Mesenchymal stem cell (in vitro differentiated cells and primary cell): ENCODE measurements at regions not wholly inside any gene's neighbourhood (a gene's known extent, or its start where the extent isn't known, plus 50 kb on each side); places are given as distances from the start of the nearest gene placed in this dataset.

Experiments used
- DNase-seq: peaks from one replicate; pipeline ENCODE4 v3.0.0-alpha.2; 2013
- H2AFZ ChIP-seq: one replicate; pipeline ENCODE4 v1.6.1; 2013; ENCODE audit warnings: low read depth, mild to moderate bottlenecking, control low read depth, inconsistent platforms, low read length, moderate library complexity
- H2AK5ac ChIP-seq: 2 replicates; pipeline ENCODE4 v1.6.1; 2013; ENCODE audit warnings: low read length, moderate library complexity, mild to moderate bottlenecking, inconsistent platforms; ENCODE audit not compliant: severe bottlenecking
- H2BK120ac ChIP-seq: one replicate; pipeline ENCODE4 v1.6.1; 2013; ENCODE audit warnings: low read depth, mild to moderate bottlenecking, inconsistent platforms, low read length, moderate library complexity
- H2BK12ac ChIP-seq, 2 experiments: one replicate each; pipeline ENCODE4 v1.6.1; 2013; ENCODE audit warnings: inconsistent platforms in 2 of 2, low read length in 2 of 2, mild to moderate bottlenecking in 2 of 2, moderate library complexity in 2 of 2, control low read depth in 1 of 2
- H2BK15ac ChIP-seq: one replicate; pipeline ENCODE4 v1.6.1; 2013; ENCODE audit warnings: mild to moderate bottlenecking, low read depth, inconsistent platforms; ENCODE audit not compliant: poor library complexity, severe bottlenecking
- H2BK5ac ChIP-seq: 2 replicates; pipeline ENCODE4 v1.6.1; 2013; ENCODE audit warnings: low read depth, mild to moderate bottlenecking, low read length, control low read depth, inconsistent platforms; ENCODE audit not compliant: poor library complexity, severe bottlenecking
- H3K14ac ChIP-seq, 2 experiments: one replicate each; pipeline ENCODE4 v1.6.1; 2013; ENCODE audit warnings: inconsistent platforms in 2 of 2, low read length in 2 of 2, control low read depth in 1 of 2, mild to moderate bottlenecking in 1 of 2, moderate library complexity in 1 of 2
- H3K18ac ChIP-seq, 2 experiments: one replicate each; pipeline ENCODE4 v1.6.1; 2013; ENCODE audit warnings: inconsistent platforms in 2 of 2, low read length in 2 of 2, control low read depth in 1 of 2, low read depth in 1 of 2, mild to moderate bottlenecking in 1 of 2
- H3K23ac ChIP-seq, 2 experiments: one replicate each; pipeline ENCODE4 v1.6.1; 2013; ENCODE audit warnings: inconsistent platforms in 2 of 2, low read length in 2 of 2, mild to moderate bottlenecking in 2 of 2, moderate library complexity in 2 of 2, control low read depth in 1 of 2
- H3K27ac ChIP-seq: 2 replicates; pipeline ENCODE4 v1.5.1; 2013; ENCODE audit warnings: mild to moderate bottlenecking, moderate library complexity, low read length, control low read depth, inconsistent platforms; ENCODE audit not compliant: poor library complexity, severe bottlenecking
- H3K27me3 ChIP-seq, 2 experiments: 2 replicates each; pipeline versions ENCODE4 v1.6.1 to v1.7.0; 2013; ENCODE audit warnings: low read length in 2 of 2, mild to moderate bottlenecking in 2 of 2, moderate library complexity in 2 of 2, control low read depth in 1 of 2, inconsistent platforms in 1 of 2; ENCODE audit not compliant: control insufficient read depth in 1 of 2, insufficient read depth in 1 of 2
- H3K36me3 ChIP-seq, 2 experiments: 2 replicates each; pipeline versions ENCODE4 v1.6.1 to v1.7.0; 2013; ENCODE audit warnings: low read length in 2 of 2, control low read depth in 1 of 2, inconsistent platforms in 1 of 2, low read depth in 1 of 2, mild to moderate bottlenecking in 1 of 2; ENCODE audit not compliant: insufficient read depth in 2 of 2, control insufficient read depth in 1 of 2
- H3K4ac ChIP-seq, 2 experiments: one replicate each; pipeline ENCODE4 v1.6.1; 2013; ENCODE audit warnings: inconsistent platforms in 2 of 2, low read length in 2 of 2, mild to moderate bottlenecking in 2 of 2, moderate library complexity in 2 of 2, control low read depth in 1 of 2, low read depth in 1 of 2
- H3K4me1 ChIP-seq: 2 replicates; pipeline ENCODE4 v1.6.1; 2013; ENCODE audit warnings: low read depth, low read length, control low read depth; ENCODE audit not compliant: control insufficient read depth, insufficient read depth
- H3K4me2 ChIP-seq: 2 replicates; pipeline ENCODE4 v1.6.1; 2013; ENCODE audit warnings: low read length, mild to moderate bottlenecking, inconsistent platforms; ENCODE audit not compliant: poor library complexity, severe bottlenecking
- H3K4me3 ChIP-seq, 2 experiments: 2 replicates each; pipeline versions ENCODE4 v1.5.1 to v1.7.0; 2013; ENCODE audit warnings: low read length in 2 of 2, mild to moderate bottlenecking in 2 of 2, control low read depth in 1 of 2, low read depth in 1 of 2; ENCODE audit not compliant: insufficient read depth in 1 of 2
- H3K79me1 ChIP-seq: replicated peaks from 2 replicates; pipeline ENCODE4 v1.6.1; 2013; ENCODE audit warnings: mild to moderate bottlenecking, control low read depth, low read length, inconsistent platforms; ENCODE audit not compliant: poor library complexity, severe bottlenecking
- H3K9ac ChIP-seq: 2 replicates; pipeline ENCODE4 v1.7.0; 2013; ENCODE audit warnings: mild to moderate bottlenecking, low read length, moderate library complexity
- H3K9me3 ChIP-seq: 2 replicates; pipeline ENCODE4 v1.7.0; 2013; ENCODE audit warnings: mild to moderate bottlenecking, low read length; ENCODE audit not compliant: control insufficient read depth
- H4K8ac ChIP-seq: one replicate; pipeline ENCODE4 v1.6.1; 2013; ENCODE audit warnings: inconsistent platforms, mild to moderate bottlenecking, low read length, moderate library complexity
- H4K91ac ChIP-seq: one replicate; pipeline ENCODE4 v1.6.1; 2013; ENCODE audit warnings: mild to moderate bottlenecking, low read length, inconsistent platforms
- WGBS: methylation state at CpG from one replicate; pipeline ENCODE4 v1.1.7; 2013; ENCODE audit warnings: mixed read lengths; 5-methylcytosine and 5-hydroxymethylcytosine counted together

DNA sequence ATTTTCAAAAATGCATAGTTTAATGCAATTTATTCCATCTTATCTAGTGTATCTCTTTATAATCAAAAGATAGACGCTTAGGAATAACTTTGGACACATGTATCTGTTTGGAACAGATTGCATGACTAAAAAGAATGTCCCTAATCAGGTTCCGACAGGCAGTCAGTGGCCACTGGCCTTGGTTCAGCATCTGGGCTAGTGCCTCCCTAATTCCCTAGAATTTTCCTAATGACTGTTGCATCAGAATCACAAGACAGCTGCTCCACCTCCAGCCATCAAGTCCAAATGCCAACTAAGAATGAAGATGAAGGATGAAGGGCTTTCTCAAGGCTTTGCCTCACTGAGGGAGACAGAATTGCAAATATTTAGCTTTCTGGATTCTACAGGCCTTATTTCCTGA, 173.8 kb downstream of the EFNB2 start:
- no peak overlapping the region for H3K14ac ChIP-seq
- H2BK120ac ChIP-seq, result no peak overlapping the region
- no peak for DNase-seq
- H3K4me2 ChIP-seq, result no peak overlapping the region
- no peak overlapping the region for H3K4ac ChIP-seq
- 97% methylated on average over 2 of the region's 2 CpGs for WGBS
- H3K9me3 ChIP-seq, result peaks cover 11% of the 10 kb centered on the region
- H3K36me3 ChIP-seq, result no peaks in the 10 kb centered on the region
- H2AFZ ChIP-seq, result no peak overlapping the region
- no peak overlapping the region for H3K27ac ChIP-seq
- no peak overlapping the region for H3K23ac ChIP-seq
- H4K91ac ChIP-seq, result no peak overlapping the region
- no peak overlapping the region for H3K4me3 ChIP-seq
- no peak overlapping the region for H2BK15ac ChIP-seq
- no peak overlapping the region for H3K9ac ChIP-seq
- no peak overlapping the region for H4K8ac ChIP-seq
- no peak overlapping the region for H3K18ac ChIP-seq
- H2BK12ac ChIP-seq, result no peak overlapping the region
- H2AK5ac ChIP-seq, result no peak overlapping the region
- H3K79me1 ChIP-seq, result no peaks in the 10 kb centered on the region
- no peak overlapping the region for H2BK5ac ChIP-seq
- no peaks in the 10 kb centered on the region for H3K27me3 ChIP-seq
- H3K4me1 ChIP-seq, result no peaks in the 10 kb centered on the region

DNA sequence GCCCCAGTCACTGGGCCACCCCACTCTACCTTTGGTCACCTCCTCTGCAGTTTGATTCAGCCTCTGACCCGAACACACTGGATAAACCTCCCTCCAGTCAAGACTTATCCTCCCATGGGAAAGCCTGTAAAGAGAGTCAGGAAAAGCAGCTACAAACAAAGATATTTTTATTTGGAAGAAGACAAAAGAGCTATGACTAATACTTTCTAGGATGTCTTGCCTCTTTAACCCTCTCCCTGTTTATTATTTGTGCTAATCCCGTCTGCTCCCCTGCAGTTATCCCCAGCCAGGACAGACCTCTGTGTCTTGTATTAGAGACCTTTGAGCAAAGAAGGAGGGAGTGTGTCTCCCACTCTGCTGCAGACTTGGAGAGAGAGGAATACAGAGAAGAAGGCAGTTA, 178.3 kb downstream of the EFNB2 start:
- WGBS, result 8% methylated on average over 1 of the region's 2 CpGs
- Histone ChIP-seq H3K14ac (no peak overlapping the region), H3K4me3 (no peak overlapping the region)

DNA sequence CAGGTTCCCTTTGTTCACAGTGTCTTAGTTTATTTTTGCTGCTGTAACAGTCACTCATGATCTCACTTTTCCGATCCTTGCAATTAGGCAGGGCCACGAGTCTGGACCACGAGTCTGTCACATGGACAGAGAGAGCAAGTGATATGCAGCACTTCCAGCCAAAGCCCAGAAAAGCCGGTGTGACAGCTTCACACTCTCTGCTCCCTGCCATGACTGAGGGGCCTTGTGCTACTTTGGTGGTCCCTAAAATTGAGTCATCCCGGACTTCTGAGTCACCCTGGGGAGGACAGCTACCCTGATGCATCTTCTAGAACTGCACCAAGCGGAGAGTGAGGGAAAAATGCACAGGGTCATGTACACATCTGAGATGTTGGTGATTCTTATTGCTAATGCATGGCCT, 179.6 kb downstream of the EFNB2 start:
- Histone ChIP-seq H3K4me3 (no peak overlapping the region), H3K4ac (no peak overlapping the region), H2BK5ac (no peak overlapping the region), H2BK15ac (no peak overlapping the region), H3K23ac (no peak overlapping the region), H3K36me3 (no peaks in the 10 kb centered on the region), H2BK120ac (no peak overlapping the region), H3K4me2 (no peak overlapping the region), H2BK12ac (no peak overlapping the region), H3K79me1 (no peaks in the 10 kb centered on the region), H4K8ac (no peak overlapping the region), H3K27me3 (peaks cover 0 to 1% of the 10 kb centered on the region in 2 experiments), H3K9me3 (no peaks in the 10 kb centered on the region), H3K27ac (no peak overlapping the region), H3K4me1 (peaks cover 2% of the 10 kb centered on the region), H3K18ac (no peak overlapping the region), H2AK5ac (no peak overlapping the region), H2AFZ (no peak overlapping the region), H3K14ac (no peak overlapping the region), H3K9ac (no peak overlapping the region), H4K91ac (no peak overlapping the region)
- 75% methylated on average over 6 of the region's 6 CpGs for WGBS
- DNase-seq, result no peak

More for the DNA sequence above, 178.3 kb downstream of the EFNB2 start:
- no peak overlapping the region for H3K9ac ChIP-seq
- H3K4ac ChIP-seq, result no peak overlapping the region
- no peaks in the 10 kb centered on the region for H3K36me3 ChIP-seq
- H4K8ac ChIP-seq, result no peak overlapping the region
- H3K79me1 ChIP-seq, result no peaks in the 10 kb centered on the region
- H3K9me3 ChIP-seq, result no peaks in the 10 kb centered on the region
- H2BK15ac ChIP-seq, result no peak overlapping the region
- no peak overlapping the region for H2BK5ac ChIP-seq
- no peak overlapping the region for H3K4me2 ChIP-seq
- H3K27me3 ChIP-seq, result no peaks in the 10 kb centered on the region
- no peak overlapping the region for H2BK12ac ChIP-seq
- no peak overlapping the region for H2BK120ac ChIP-seq
- H3K27ac ChIP-seq, result no peak overlapping the region
- H4K91ac ChIP-seq, result no peak overlapping the region
- H3K4me1 ChIP-seq, result no peaks in the 10 kb centered on the region
- H3K23ac ChIP-seq, result no peak overlapping the region
- DNase-seq, result peak; percentile 31
- no peak overlapping the region for H2AFZ ChIP-seq
- H2AK5ac ChIP-seq, result no peak overlapping the region
- no peak overlapping the region for H3K18ac ChIP-seq

DNA sequence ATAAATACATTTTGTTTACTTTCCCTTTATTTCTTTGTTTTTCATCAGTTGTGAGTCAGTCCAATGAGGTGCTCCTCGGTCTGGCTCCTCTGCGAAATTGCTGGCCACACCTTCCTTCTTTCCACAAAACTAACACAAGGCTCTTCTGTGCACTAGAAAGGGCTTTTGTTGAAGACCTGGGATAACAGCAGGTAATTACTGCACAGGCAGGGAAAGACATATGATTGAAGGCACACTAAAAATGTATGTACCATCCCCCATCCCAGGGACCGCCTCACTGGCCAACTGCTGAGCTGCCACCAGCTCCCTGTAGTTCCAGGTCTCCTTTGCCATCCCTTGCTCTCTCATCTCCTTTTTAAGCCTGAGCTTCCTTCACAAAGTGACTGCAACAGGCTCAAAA, 180.5 kb downstream of the EFNB2 start:
- Histone ChIP-seq H3K9me3 (no peaks in the 10 kb centered on the region), H4K91ac (no peak overlapping the region), H3K9ac (no peak overlapping the region), H3K4ac (no peak overlapping the region), H3K4me2 (no peak overlapping the region), H2AFZ (no peak overlapping the region), H3K4me3 (no peak overlapping the region), H3K14ac (no peak overlapping the region), H3K27ac (no peak overlapping the region), H3K23ac (no peak overlapping the region), H2BK120ac (no peak overlapping the region), H3K79me1 (no peaks in the 10 kb centered on the region), H4K8ac (no peak overlapping the region), H2AK5ac (no peak overlapping the region), H3K18ac (no peak overlapping the region), H3K4me1 (peaks cover 4% of the 10 kb centered on the region), H2BK12ac (no peak overlapping the region), H2BK15ac (no peak overlapping the region), H3K36me3 (no peaks in the 10 kb centered on the region), H2BK5ac (no peak overlapping the region), H3K27me3 (peaks cover 0 to 11% of the 10 kb centered on the region in 2 experiments)
- DNase-seq, result no peak
- WGBS, result 87% methylated on average over 3 of the region's 3 CpGs
